ENCODE measurements at regions not wholly inside any gene's neighbourhood (a gene's known extent, or its start where the extent isn't known, plus 50 kb on each side); places are given as distances from the start of the nearest gene placed in this dataset.

GRCh38 chr6:94559829-94560537, 1017.4 kb upstream of the MANEA start:
- TF ChIP-seq MAX (IDR thresholded peaks at IDR 0.05) = no peak
- TF ChIP-seq EZH2phosphoT487 (IDR thresholded peaks at IDR 0.05; ENCODE audit: borderline replicate concordance) = no peak
- TF ChIP-seq TCF7L2 (IDR thresholded peaks at IDR 0.05; ENCODE audit: borderline replicate concordance, extremely low read depth, insufficient read depth, insufficient read length) = no peak
- TF ChIP-seq CTCF (IDR thresholded peaks at IDR 0.05 in 2 of 3, conservative IDR thresholded peaks at IDR 0.05 in 1 of 3; ENCODE audit: borderline replicate concordance in 1 of 3, insufficient read depth in 1 of 3, low read depth in 2 of 3, low read length in 2 of 3) = no peak
- no peak for TF ChIP-seq POLR2AphosphoS5 (IDR thresholded peaks at IDR 0.05; ENCODE audit: low read depth, low read length)
- TF ChIP-seq SIN3A (IDR thresholded peaks at IDR 0.05; ENCODE audit: low read depth) = no peak
- no peak for TF ChIP-seq RAD21 (IDR thresholded peaks at IDR 0.05; ENCODE audit: low read depth)
- TF ChIP-seq EZH2 (IDR thresholded peaks at IDR 0.05) = no peak
- TF ChIP-seq POLR2A (IDR thresholded peaks at IDR 0.05; ENCODE audit: borderline replicate concordance, extremely low read depth, insufficient read depth, insufficient read length) = no peak
- TF ChIP-seq ZBTB33 (IDR thresholded peaks at IDR 0.05; ENCODE audit: extremely low read depth, insufficient replicate concordance, low read length) = no peak

Measured in HCT116 (cell line).